ENCODE measurements at regions not wholly inside any gene's neighbourhood (a gene's known extent, or its start where the extent isn't known, plus 50 kb on each side); places are given as distances from the start of the nearest gene placed in this dataset.

- TF ChIP-seq, protein P1, sequence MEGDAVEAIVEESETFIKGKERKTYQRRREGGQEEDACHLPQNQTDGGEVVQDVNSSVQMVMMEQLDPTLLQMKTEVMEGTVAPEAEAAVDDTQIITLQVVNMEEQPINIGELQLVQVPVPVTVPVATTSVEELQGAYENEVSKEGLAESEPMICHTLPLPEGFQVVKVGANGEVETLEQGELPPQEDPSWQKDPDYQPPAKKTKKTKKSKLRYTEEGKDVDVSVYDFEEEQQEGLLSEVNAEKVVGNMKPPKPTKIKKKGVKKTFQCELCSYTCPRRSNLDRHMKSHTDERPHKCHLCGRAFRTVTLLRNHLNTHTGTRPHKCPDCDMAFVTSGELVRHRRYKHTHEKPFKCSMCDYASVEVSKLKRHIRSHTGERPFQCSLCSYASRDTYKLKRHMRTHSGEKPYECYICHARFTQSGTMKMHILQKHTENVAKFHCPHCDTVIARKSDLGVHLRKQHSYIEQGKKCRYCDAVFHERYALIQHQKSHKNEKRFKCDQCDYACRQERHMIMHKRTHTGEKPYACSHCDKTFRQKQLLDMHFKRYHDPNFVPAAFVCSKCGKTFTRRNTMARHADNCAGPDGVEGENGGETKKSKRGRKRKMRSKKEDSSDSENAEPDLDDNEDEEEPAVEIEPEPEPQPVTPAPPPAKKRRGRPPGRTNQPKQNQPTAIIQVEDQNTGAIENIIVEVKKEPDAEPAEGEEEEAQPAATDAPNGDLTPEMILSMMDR (IDR thresholded peaks at IDR 0.05) = no peak
- TF ChIP-seq POLR2A (IDR thresholded peaks at IDR 0.05; ENCODE audit: low read depth) (no peak), POLR2AphosphoS5 (IDR thresholded peaks at IDR 0.05) (no peak), EP300 (IDR thresholded peaks at IDR 0.05) (no peak)
These were observed 487.2 kb downstream of the QKI start for GRCh38 chr6:163901681-163902080.

Data from esophagus muscularis mucosa (tissue), 4 donors.